ENCODE measurements at regions not wholly inside any gene's neighbourhood (a gene's known extent, or its start where the extent isn't known, plus 50 kb on each side); places are given as distances from the start of the nearest gene placed in this dataset.
"Not testable (repeated sequence)": the region's sequence is repeated elsewhere in the genome, so short reads cannot be mapped to it uniquely, and the experiment has no call there.

GRCh38 chr10:2891073-2891769, 176.1 kb upstream of the PFKP start:
- no peak for DNase-seq (ENCODE audit: low spot score)

GRCh38 chr10:2890093-2890492, 177.3 kb upstream of the PFKP start:
- no peak for DNase-seq (ENCODE audit: low spot score)

- DNase-seq (ENCODE audit: low spot score): no peak
These were observed 178.8 kb upstream of the PFKP start for GRCh38 chr10:2888403-2889004.

GRCh38 chr10:2887391-2888070, 179.8 kb upstream of the PFKP start:
- no peak for DNase-seq (ENCODE audit: low spot score)

- DNase-seq (ENCODE audit: low spot score): no peak
These were observed 180.7 kb upstream of the PFKP start for GRCh38 chr10:2886662-2887061.

GRCh38 chr10:2885288-2886278, 181.8 kb upstream of the PFKP start:
- DNase-seq (ENCODE audit: low spot score): no peak

GRCh38 chr10:2883983-2884540, 183.3 kb upstream of the PFKP start:
- DNase-seq (ENCODE audit: low spot score): not testable (repeated sequence)

GRCh38 chr10:2883238-2883637, 184.1 kb upstream of the PFKP start:
- DNase-seq (ENCODE audit: low spot score): no peak

- DNase-seq (ENCODE audit: low spot score): no peak
These were observed 184.7 kb upstream of the PFKP start for GRCh38 chr10:2882628-2883027.

- no peak for DNase-seq (ENCODE audit: low spot score)
These were observed 185.4 kb upstream of the PFKP start for GRCh38 chr10:2881720-2882620.

GRCh38 chr10:2880050-2880449, 187.3 kb upstream of the PFKP start:
- DNase-seq (ENCODE audit: low spot score): not testable (repeated sequence)

- DNase-seq (ENCODE audit: low spot score): no peak
These were observed 188.5 kb upstream of the PFKP start for GRCh38 chr10:2878818-2879217.

- DNase-seq (ENCODE audit: low spot score): no peak
These were observed 191.3 kb upstream of the PFKP start for GRCh38 chr10:2876032-2876431.

GRCh38 chr10:2874963-2875362, 192.4 kb upstream of the PFKP start:
- DNase-seq (ENCODE audit: low spot score): no peak

GRCh38 chr10:2873769-2874168, 193.6 kb upstream of the PFKP start:
- no peak for DNase-seq (ENCODE audit: low spot score)

- DNase-seq (ENCODE audit: low spot score): no peak
These were observed 195.6 kb upstream of the PFKP start for GRCh38 chr10:2871673-2872219.

GRCh38 chr10:2870654-2871053, 196.7 kb upstream of the PFKP start:
- no peak for DNase-seq (ENCODE audit: low spot score)

GRCh38 chr10:2867788-2868299, 199.5 kb upstream of the PFKP start:
- no peak for DNase-seq (ENCODE audit: low spot score)

GRCh38 chr10:2866569-2866968, 200.8 kb upstream of the PFKP start:
- DNase-seq (ENCODE audit: low spot score): no peak

GRCh38 chr10:2861632-2862210, 205.6 kb upstream of the PFKP start:
- no peak for DNase-seq (ENCODE audit: low spot score)
